BJ (cell line): ENCODE measurements at regions not wholly inside any gene's neighbourhood (a gene's known extent, or its start where the extent isn't known, plus 50 kb on each side); places are given as distances from the start of the nearest gene placed in this dataset.
A peak's percentile ranks its signal among the peaks of the same experiment; 100 is the strongest.

Experiments
- CTCF ChIA-PET: fragments of 350-600 bp; formaldehyde crosslinking; extraction: SDS; loops from one replicate; lab custom pipeline; 2021; ENCODE audit warnings: antibody characterized with exemption, inconsistent platforms; lab: Yijun Ruan, JAX
- POLR2A ChIA-PET: fragments of 300-600 bp; sonication (Branson Sonifier 250); formaldehyde crosslinking; extraction: SDS; loops from one replicate; lab custom pipeline; 2021; ENCODE audit warnings: antibody characterized with exemption; lab: Charles Lee
- DNase-seq: peaks from one replicate; pipeline ENCODE4 v3.0.0-alpha.2; 2011; ENCODE audit warnings: low read depth
- H3K27me3 ChIP-seq: 2 replicates; pipeline ENCODE4 v1.6.0; 2011; ENCODE audit warnings: low read length; ENCODE audit not compliant: control insufficient read depth, insufficient read depth
- H3K36me3 ChIP-seq: 2 replicates; pipeline ENCODE4 v1.5.1; 2011; ENCODE audit warnings: low read length; ENCODE audit not compliant: control insufficient read depth, insufficient read depth
- H3K4me3 ChIP-seq: 2 replicates; pipeline ENCODE4 v1.5.1; 2011; ENCODE audit warnings: low read depth, mild to moderate bottlenecking, control low read depth, low read length
- CTCF ChIP-seq: IDR thresholded peaks from 2 replicates; pipeline ENCODE4 v1.5.1; 2011; ENCODE audit warnings: low read depth, mild to moderate bottlenecking, control low read depth, inconsistent platforms, low read length, moderate library complexity; ENCODE audit not compliant: insufficient read depth

DNA sequence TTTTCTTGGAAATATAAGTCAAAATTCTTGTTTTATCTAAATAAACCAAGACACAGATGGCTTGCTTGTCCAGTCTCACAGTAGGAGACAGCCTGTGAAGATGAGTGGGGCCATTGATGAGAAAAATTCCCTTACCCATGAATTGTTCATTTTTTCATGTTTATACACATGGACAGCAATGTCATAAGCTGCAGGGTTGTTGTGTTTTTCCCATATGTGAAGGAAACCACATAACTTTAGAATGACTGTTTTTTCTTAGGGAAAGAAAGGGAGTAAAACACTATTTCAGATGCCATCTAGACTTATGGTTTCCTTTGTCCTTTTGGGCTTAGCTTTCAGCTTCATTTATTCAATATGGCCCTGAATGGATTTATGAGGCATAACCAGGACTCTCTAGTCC is 622.5 kb upstream of the NR5A2 start:
- ChIA-PET CTCF (interaction anchor here (1.4 kb wide), 1 partner anchor 17 kb away, joined by 3 read pairs; no protein-coding TSS in a partner anchor), POLR2A (no interaction called here)
- Histone ChIP-seq H3K4me3 (no peak overlapping the region), H3K36me3 (no peaks in the 10 kb centered on the region), H3K27me3 (no peaks in the 10 kb centered on the region)
- peak; percentile 14 for DNase-seq
- no peak for TF ChIP-seq CTCF

DNA sequence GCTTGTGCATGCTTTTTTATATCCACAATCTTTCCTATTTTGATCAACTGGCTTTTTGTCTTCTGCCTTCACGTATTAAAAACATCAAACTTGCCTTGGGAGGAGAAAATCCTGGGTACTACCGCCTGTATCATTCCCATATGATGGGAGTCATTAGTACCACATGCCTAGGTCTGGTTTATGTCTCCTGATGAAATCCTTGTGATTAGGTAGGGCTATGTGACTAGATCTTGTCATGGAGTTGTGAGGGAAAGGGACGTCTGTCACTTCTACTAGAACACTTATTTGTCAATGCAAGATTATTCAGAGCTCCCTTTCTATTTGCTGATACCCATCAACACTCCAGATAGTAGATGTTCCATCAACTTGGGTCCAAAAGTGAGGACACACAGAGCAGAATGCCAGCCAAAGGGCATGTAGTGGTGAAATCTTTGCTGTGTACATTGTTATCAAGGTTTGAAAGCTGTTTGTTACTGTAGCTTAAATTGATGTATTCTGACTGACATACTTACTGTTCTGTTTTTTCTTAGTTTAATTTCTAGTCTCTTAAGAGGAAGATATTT is 621.8 kb upstream of the NR5A2 start:
- TF ChIP-seq CTCF, result no peak
- POLR2A ChIA-PET, result no interaction called here
- Histone ChIP-seq H3K4me3 (no peak overlapping the region), H3K36me3 (no peaks in the 10 kb centered on the region), H3K27me3 (no peaks in the 10 kb centered on the region)
- DNase-seq, result no peak
- CTCF ChIA-PET, result interaction anchor here (1.4 kb wide), 1 partner anchor 16 kb away, joined by 3 read pairs; no protein-coding TSS in a partner anchor

GRCh38 chr1:199410462-199410861 is 617.0 kb upstream of the NR5A2 start:
- ChIA-PET CTCF (interaction anchor here (0.6 kb wide), 1 partner anchor 19 kb away, joined by 3 read pairs; no protein-coding TSS in a partner anchor), POLR2A (no interaction called here)
- no peaks in the 10 kb centered on the region for H3K27me3 ChIP-seq
- no peaks in the 10 kb centered on the region for H3K36me3 ChIP-seq
- H3K4me3 ChIP-seq, result no peak overlapping the region
- no peak for TF ChIP-seq CTCF
- no peak for DNase-seq

DNA sequence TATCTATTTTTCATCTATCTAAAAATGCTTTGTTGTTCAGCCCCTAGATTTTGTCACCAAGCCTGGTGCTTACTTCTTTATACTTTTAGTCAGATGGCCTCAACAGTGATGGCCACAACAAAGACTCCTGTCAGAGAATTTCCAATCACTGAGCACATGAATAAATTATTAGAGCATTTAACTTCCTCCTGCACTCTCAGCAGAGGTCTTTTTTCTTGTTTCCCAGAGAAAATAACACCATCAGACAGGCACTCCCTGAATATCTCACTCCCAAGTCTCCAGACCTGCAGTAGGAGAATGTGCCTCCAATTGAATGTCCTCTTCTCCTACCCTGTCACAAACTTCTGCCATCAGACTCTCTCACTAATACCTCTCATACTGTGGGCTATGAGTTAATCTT is 616.0 kb upstream of the NR5A2 start:
- ChIA-PET POLR2A (no interaction called here), CTCF (no interaction called here)
- H3K4me3 ChIP-seq, result no peak overlapping the region
- no peaks in the 10 kb centered on the region for H3K27me3 ChIP-seq
- no peaks in the 10 kb centered on the region for H3K36me3 ChIP-seq
- DNase-seq, result no peak
- no peak for TF ChIP-seq CTCF

DNA sequence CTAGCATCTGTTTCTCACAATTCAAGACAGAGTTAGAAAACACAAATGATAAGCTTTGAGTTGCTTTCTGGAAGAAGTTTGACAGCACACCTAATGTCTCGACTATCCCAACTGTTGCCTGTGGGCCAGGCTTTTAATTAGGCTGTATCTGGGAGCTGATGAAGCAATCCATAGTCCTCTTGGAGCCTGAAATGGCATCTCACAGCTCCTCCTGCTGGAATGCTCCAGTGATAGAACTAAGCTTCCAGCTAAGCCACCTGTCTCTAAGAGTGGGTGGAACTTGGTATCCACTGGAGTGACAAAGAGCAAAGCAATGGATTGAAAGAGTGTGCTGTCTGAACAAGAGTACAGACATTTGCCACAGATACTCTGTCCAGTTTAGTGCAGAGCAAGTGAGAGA is 605.3 kb upstream of the NR5A2 start:
- Histone ChIP-seq H3K27me3 (no peaks in the 10 kb centered on the region), H3K36me3 (no peaks in the 10 kb centered on the region), H3K4me3 (no peak overlapping the region)
- CTCF ChIA-PET, result interaction anchor here (0.6 to 2.5 kb wide), 16 partner anchors 9 to 666 kb away, joined by 3 to 15 read pairs (median 4); no protein-coding TSS in a partner anchor
- POLR2A ChIA-PET, result interaction anchor here (0.5 kb wide), 1 partner anchor 22 kb away, joined by 6 read pairs; no protein-coding TSS in a partner anchor
- peak; percentile 65 for TF ChIP-seq CTCF
- peak; percentile 3 for DNase-seq
